ENCODE measurements at regions not wholly inside any gene's neighbourhood (a gene's known extent, or its start where the extent isn't known, plus 50 kb on each side); places are given as distances from the start of the nearest gene placed in this dataset.

DNA sequence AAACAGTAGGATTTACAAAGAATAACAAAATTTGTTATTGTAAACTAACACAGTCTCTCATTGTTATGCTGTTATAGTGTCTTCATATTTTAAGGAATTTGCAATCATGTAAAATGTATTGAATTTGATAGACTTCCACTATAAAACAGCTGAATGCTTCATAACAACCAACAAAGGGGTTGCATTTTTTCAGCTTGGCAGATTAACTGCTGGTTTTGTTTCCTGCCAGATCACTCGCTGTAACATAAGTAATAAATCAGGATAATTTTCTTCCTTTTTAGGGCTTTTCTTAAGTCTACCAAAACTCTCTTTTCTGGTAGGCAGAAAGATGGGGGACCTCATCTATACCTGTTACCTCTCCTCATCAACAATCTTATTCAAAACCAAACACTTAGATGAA, 169.8 kb downstream of the SAMD5 start:
- TF ChIP-seq POLR2AphosphoS5 (IDR thresholded peaks at IDR 0.05; ENCODE audit: low read depth): no peak
- TF ChIP-seq, protein P1, sequence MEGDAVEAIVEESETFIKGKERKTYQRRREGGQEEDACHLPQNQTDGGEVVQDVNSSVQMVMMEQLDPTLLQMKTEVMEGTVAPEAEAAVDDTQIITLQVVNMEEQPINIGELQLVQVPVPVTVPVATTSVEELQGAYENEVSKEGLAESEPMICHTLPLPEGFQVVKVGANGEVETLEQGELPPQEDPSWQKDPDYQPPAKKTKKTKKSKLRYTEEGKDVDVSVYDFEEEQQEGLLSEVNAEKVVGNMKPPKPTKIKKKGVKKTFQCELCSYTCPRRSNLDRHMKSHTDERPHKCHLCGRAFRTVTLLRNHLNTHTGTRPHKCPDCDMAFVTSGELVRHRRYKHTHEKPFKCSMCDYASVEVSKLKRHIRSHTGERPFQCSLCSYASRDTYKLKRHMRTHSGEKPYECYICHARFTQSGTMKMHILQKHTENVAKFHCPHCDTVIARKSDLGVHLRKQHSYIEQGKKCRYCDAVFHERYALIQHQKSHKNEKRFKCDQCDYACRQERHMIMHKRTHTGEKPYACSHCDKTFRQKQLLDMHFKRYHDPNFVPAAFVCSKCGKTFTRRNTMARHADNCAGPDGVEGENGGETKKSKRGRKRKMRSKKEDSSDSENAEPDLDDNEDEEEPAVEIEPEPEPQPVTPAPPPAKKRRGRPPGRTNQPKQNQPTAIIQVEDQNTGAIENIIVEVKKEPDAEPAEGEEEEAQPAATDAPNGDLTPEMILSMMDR (IDR thresholded peaks at IDR 0.05; ENCODE audit: insufficient read depth, low read length): no peak

Data from HL-60 (cell line).